IPS-20b (cell line): ENCODE measurements at regions not wholly inside any gene's neighbourhood (a gene's known extent, or its start where the extent isn't known, plus 50 kb on each side); places are given as distances from the start of the nearest gene placed in this dataset.

Source experiments
- H3K27ac ChIP-seq: one replicate; pipeline ENCODE4 v1.5.1; 2013; ENCODE audit warnings: low read length
- H3K27me3 ChIP-seq: 2 replicates; pipeline ENCODE4 v1.6.1; 2013; ENCODE audit warnings: mild to moderate bottlenecking, low read length, inconsistent platforms; ENCODE audit not compliant: insufficient read depth
- H3K36me3 ChIP-seq: 2 replicates; pipeline ENCODE4 v1.6.1; 2013; ENCODE audit warnings: low read depth, mild to moderate bottlenecking, inconsistent platforms, low read length, moderate library complexity; ENCODE audit not compliant: insufficient read depth
- H3K4me1 ChIP-seq: 2 replicates; pipeline ENCODE4 v1.6.1; 2013; ENCODE audit warnings: mild to moderate bottlenecking, control low read depth, inconsistent platforms, low read length, moderate library complexity; ENCODE audit not compliant: insufficient read depth
- H3K4me3 ChIP-seq: 2 replicates; pipeline ENCODE4 v1.5.1; 2013; ENCODE audit warnings: mild to moderate bottlenecking, low read length, inconsistent platforms
- H3K9ac ChIP-seq: 2 replicates; pipeline ENCODE4 v1.6.1; 2013; ENCODE audit warnings: low read depth, mild to moderate bottlenecking, inconsistent platforms, low read length, moderate library complexity
- H3K9me3 ChIP-seq: 2 replicates; pipeline ENCODE4 v1.6.1; 2013; ENCODE audit warnings: mild to moderate bottlenecking, low read depth, low read length, inconsistent platforms; ENCODE audit not compliant: insufficient read depth

- peaks cover 14% of the 10 kb centered on the region; the same call in 1 of the 2 replicates for H3K4me1 ChIP-seq
- no peaks in the 10 kb centered on the region for H3K36me3 ChIP-seq
- H3K27ac ChIP-seq = no peak overlapping the region
- H3K9me3 ChIP-seq = no peaks in the 10 kb centered on the region
- no peak overlapping the region for H3K9ac ChIP-seq
- no peaks in the 10 kb centered on the region for H3K27me3 ChIP-seq
- no peak overlapping the region for H3K4me3 ChIP-seq
These were observed 134.1 kb upstream of the FAM20C start for GRCh38 chr7:58316-58715.

GRCh38 chr7:59079-60016, 133.0 kb upstream of the FAM20C start:
- no peaks in the 10 kb centered on the region for H3K27me3 ChIP-seq
- peak overlapping the region; percentile 24; the same call in 1 of the 2 replicates for H3K4me3 ChIP-seq
- no peaks in the 10 kb centered on the region for H3K9me3 ChIP-seq
- H3K27ac ChIP-seq = peak overlapping the region; percentile 19
- H3K4me1 ChIP-seq = peaks cover 14% of the 10 kb centered on the region; the same call in 1 of the 2 replicates
- H3K36me3 ChIP-seq = no peaks in the 10 kb centered on the region
- H3K9ac ChIP-seq = no peak overlapping the region

- Histone ChIP-seq H3K9me3 (no peaks in the 10 kb centered on the region), H3K27me3 (no peaks in the 10 kb centered on the region), H3K36me3 (no peaks in the 10 kb centered on the region), H3K4me1 (peaks cover 17% of the 10 kb centered on the region; the same call in 1 of the 2 replicates), H3K9ac (no peak overlapping the region), H3K4me3 (no peak overlapping the region), H3K27ac (no peak overlapping the region)
These were observed 132.2 kb upstream of the FAM20C start for GRCh38 chr7:60017-60675.

- peaks cover 17% of the 10 kb centered on the region; the same call in 1 of the 2 replicates for H3K4me1 ChIP-seq
- H3K36me3 ChIP-seq = no peaks in the 10 kb centered on the region
- H3K9ac ChIP-seq = no peak overlapping the region
These were observed 131.7 kb upstream of the FAM20C start for GRCh38 chr7:60706-61105.

DNA sequence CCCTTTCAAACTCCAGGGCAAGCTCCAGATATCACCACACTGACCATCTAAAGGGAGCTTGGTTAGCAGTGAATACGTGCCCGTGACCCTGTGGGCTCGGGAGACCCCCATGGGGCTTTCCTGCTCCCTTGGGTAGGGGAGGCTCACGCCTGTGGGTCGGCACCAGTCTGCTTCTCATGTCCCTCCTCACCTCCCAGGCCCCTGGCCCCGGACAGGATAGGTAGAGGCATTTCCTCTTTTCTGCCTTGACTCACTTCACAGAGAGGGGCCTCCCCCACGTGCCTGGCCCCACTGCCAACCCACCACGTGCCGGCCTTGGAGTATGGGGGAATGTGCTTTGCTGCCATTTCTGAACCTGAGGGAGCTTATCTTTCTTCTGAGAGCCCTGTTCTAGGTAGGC, 131.3 kb upstream of the FAM20C start:
- no peaks in the 10 kb centered on the region for H3K9me3 ChIP-seq
- H3K27ac ChIP-seq = no peak overlapping the region
- no peaks in the 10 kb centered on the region for H3K36me3 ChIP-seq
- no peak overlapping the region for H3K9ac ChIP-seq
- H3K27me3 ChIP-seq = no peaks in the 10 kb centered on the region
- no peak overlapping the region for H3K4me3 ChIP-seq
- H3K4me1 ChIP-seq = peaks cover 17% of the 10 kb centered on the region; the same call in 1 of the 2 replicates

More at GRCh38 chr7:60706-61105, 131.7 kb upstream of the FAM20C start:
- Histone ChIP-seq H3K27me3 (no peaks in the 10 kb centered on the region), H3K27ac (no peak overlapping the region), H3K9me3 (no peaks in the 10 kb centered on the region), H3K4me3 (no peak overlapping the region)

GRCh38 chr7:61576-62360, 130.6 kb upstream of the FAM20C start:
- Histone ChIP-seq H3K9ac (no peak overlapping the region), H3K36me3 (no peaks in the 10 kb centered on the region), H3K27me3 (no peaks in the 10 kb centered on the region), H3K4me1 (peaks cover 17% of the 10 kb centered on the region; the same call in 1 of the 2 replicates), H3K4me3 (no peak overlapping the region), H3K27ac (no peak overlapping the region), H3K9me3 (no peaks in the 10 kb centered on the region)

- H3K36me3 ChIP-seq = no peaks in the 10 kb centered on the region
- H3K27me3 ChIP-seq = no peaks in the 10 kb centered on the region
- H3K9me3 ChIP-seq = no peaks in the 10 kb centered on the region
- H3K4me1 ChIP-seq = peaks cover 17% of the 10 kb centered on the region; the same call in 1 of the 2 replicates
- H3K4me3 ChIP-seq = no peak overlapping the region
- H3K9ac ChIP-seq = no peak overlapping the region
- H3K27ac ChIP-seq = no peak overlapping the region
These were observed 129.8 kb upstream of the FAM20C start for GRCh38 chr7:62361-63116.

GRCh38 chr7:63117-63480, 129.3 kb upstream of the FAM20C start:
- Histone ChIP-seq H3K27ac (no peak overlapping the region), H3K27me3 (no peaks in the 10 kb centered on the region), H3K4me3 (no peak overlapping the region), H3K36me3 (no peaks in the 10 kb centered on the region), H3K4me1 (peaks cover 17% of the 10 kb centered on the region; the same call in 1 of the 2 replicates), H3K9me3 (no peaks in the 10 kb centered on the region), H3K9ac (no peak overlapping the region)

DNA sequence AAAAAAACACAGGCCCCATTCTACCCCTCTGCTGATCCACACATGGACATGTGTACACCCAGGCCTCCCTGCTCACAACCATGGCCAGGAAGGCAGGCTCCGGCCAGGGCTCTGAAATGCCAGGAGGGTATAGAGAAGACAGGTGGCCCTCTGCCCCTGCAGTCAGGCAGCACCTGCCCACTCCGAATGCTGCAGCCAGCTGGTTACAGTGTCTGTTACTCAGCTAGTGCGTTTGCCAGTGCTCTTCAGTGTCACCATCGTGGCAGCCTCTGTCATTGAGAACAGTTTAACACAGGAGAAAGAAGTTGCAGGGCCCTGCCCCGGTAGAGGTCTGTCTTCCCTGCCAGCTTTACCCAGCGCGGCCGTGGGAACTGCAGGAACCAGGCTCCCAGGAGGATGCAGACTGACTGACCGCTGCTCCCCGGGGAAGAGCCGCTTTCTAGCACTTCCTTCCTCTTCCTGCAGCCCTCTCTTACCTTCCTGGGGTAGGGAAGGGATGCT, 128.8 kb upstream of the FAM20C start:
- no peaks in the 10 kb centered on the region for H3K27me3 ChIP-seq
- H3K36me3 ChIP-seq = no peaks in the 10 kb centered on the region
- H3K9me3 ChIP-seq = no peaks in the 10 kb centered on the region
- no peak overlapping the region for H3K9ac ChIP-seq
- peaks cover 16% of the 10 kb centered on the region; the same call in 1 of the 2 replicates for H3K4me1 ChIP-seq
- H3K4me3 ChIP-seq = no peak overlapping the region
- no peak overlapping the region for H3K27ac ChIP-seq

DNA sequence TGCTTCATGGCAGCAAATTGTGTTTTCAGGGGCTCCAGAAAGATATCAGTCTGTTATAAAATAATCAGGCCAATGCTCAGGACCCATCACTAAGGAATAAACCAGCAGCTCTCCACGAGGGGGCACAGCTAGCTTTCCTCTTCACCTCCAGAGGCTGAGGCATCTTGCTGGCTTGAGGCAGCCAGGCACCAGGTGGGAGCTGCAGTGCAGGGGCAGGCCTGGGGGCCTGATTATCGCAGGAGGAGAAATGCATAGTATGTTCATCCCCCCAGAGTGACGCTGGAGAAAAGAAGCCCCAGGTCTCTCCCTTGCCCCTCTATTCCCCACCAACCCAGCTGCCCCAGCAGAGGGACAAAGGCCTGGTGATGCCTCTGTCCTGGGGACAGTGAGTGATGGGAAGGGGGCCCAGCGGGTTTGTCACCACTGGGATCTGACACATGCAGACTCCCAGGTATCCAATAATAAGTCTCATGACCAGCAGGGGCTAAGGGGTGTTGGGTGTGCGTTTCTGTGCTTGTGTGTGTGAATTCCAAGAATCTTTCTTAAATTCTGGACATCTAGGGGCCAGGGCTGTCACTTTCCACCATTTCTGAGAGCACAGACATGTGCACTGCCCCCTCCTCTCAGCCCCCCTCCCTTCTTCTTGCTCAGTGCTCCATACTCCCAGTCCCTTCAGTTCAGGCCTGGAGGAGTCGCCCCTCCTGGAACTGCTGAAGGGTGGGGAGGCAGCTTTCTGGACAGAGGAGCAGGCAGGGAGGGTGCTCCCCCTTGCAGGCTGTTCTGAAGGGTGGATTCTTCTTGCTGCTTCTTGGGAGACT, 128.1 kb upstream of the FAM20C start:
- Histone ChIP-seq H3K36me3 (no peaks in the 10 kb centered on the region), H3K27ac (no peak overlapping the region), H3K27me3 (no peaks in the 10 kb centered on the region), H3K4me1 (peaks cover 9% of the 10 kb centered on the region; the same call in 1 of the 2 replicates), H3K9ac (no peak overlapping the region), H3K9me3 (no peaks in the 10 kb centered on the region), H3K4me3 (no peak overlapping the region)
